SK-N-SH treated with all-trans-retinoic acid at 6 μM for 48 hours (cell line): ENCODE measurements at regions not wholly inside any gene's neighbourhood (a gene's known extent, or its start where the extent isn't known, plus 50 kb on each side); places are given as distances from the start of the nearest gene placed in this dataset.

Experiments
- ARNTL ChIP-seq: fragments of 450-650 bp; formaldehyde crosslinking; IDR thresholded peaks from 2 replicates; pipeline ENCODE4 v1.5.0; 2020; ENCODE audit warnings: low read depth, mild to moderate bottlenecking, moderate library complexity, borderline replicate concordance
- BACH2 ChIP-seq: fragments of 250-450 bp; sonication (Bioruptor Pico); IDR thresholded peaks from 2 replicates; pipeline ENCODE4 v1.9.0; 2021; ENCODE audit warnings: mild to moderate bottlenecking, borderline replicate concordance
- ESRRG ChIP-seq: fragments of 250-450 bp; sonication (Bioruptor Pico); IDR thresholded peaks from 2 replicates; pipeline ENCODE4 v1.6.1; 2021; ENCODE audit warnings: mild to moderate bottlenecking
- GLIS3 ChIP-seq: fragments of 250-450 bp; sonication (Bioruptor Pico); IDR thresholded peaks from 2 replicates; pipeline ENCODE4 v1.5.0; 2020; ENCODE audit warnings: mild to moderate bottlenecking, moderate library complexity
- SNAI2 ChIP-seq: fragments of 250-450 bp; sonication (Bioruptor Pico); IDR thresholded peaks from 2 replicates; pipeline ENCODE4 v1.5.0; 2020; ENCODE audit warnings: mild to moderate bottlenecking, moderate library complexity
- ZFP30 ChIP-seq: fragments of 450-650 bp; formaldehyde crosslinking; IDR thresholded peaks from 2 replicates; pipeline ENCODE4 v1.5.0; 2022; ENCODE audit warnings: mild to moderate bottlenecking, moderate library complexity

DNA sequence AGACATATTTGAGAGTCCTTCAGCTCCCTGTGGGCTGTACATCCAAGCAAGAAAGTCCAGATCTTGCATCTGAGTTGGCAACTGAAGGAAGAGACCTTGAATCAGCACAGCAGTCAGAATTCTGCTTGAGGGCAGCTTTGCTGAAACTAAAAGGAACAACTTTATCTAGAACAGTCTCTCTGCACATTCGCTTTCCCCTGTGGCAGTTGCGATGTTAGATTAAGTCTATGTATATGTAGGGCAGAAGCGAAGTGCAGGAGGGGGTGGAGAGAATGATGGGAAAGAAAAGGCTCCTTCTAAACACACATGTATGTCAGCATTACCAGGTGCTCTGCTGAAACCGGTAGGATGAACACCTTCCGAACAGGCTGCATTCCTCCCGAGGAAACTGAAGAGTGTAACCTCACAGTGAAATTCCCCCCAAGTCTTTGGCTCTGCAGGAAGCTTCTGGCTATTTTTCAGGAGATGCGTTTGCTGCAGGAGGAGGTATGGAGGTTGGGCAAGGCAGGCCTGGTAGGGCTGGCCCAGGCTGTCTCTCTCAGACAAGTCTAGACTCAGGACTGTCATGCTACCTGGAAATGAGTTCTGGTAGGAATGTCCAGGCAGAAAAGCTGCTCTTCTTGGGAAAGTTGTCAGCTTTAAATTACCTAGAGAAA, 70.0 kb upstream of the ATL2 start:
- TF ChIP-seq ZFP30 (no peak), ARNTL (CRISPR knock-in tag) (no peak), ESRRG (no peak), BACH2 (CRISPR knock-in tag) (no peak), GLIS3 (CRISPR knock-in tag) (no peak), SNAI2 (CRISPR knock-in tag) (no peak)
